ENCODE measurements at regions not wholly inside any gene's neighbourhood (a gene's known extent, or its start where the extent isn't known, plus 50 kb on each side); places are given as distances from the start of the nearest gene placed in this dataset.
"Not testable (repeated sequence)": the region's sequence is repeated elsewhere in the genome, so short reads cannot be mapped to it uniquely, and the experiment has no call there.

DNA sequence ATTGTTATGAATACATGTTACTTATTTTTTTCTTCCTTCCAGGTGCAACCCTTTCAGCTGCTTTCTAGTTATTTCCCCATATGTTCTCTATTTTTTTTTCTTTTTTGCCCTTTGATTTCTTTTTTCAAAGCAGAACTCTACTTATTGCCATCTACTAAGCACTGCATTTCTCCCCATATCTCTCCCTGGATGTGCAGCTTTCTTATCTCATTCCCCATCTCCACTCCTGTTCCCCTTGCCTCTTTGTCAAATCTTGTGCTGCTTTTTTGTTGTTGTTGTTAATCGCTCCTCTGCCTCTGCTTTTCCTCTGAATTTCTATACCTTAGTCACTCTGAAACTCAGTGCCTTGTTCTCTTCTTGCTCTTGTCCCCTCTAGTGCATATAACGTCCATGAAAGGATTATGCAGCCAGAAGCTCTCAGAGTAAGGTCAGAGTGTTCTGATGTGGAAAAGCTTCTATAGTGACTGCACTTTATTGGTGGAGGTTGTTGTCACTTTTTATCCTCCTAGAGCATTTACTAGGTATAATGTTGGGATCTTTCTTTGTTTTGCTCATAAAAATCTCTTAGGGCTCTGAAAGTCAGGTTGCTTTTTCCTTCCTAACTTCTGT is 51.1 kb upstream of the JADE1 start:
- DNase-seq (ENCODE audit: low read depth), result no peak

GRCh38 chr4:128757712-128758111 is 51.8 kb upstream of the JADE1 start:
- no peak for DNase-seq (ENCODE audit: low read depth)

GRCh38 chr4:128751354-128751753 is 58.1 kb upstream of the JADE1 start:
- no peak for DNase-seq (ENCODE audit: low read depth)

- DNase-seq (ENCODE audit: low read depth), result not testable (repeated sequence)
Observed at GRCh38 chr4:128741748-128742147, 67.8 kb upstream of the JADE1 start.

GRCh38 chr4:128737098-128737513 is 72.4 kb upstream of the JADE1 start:
- no peak for DNase-seq (ENCODE audit: low read depth)

DNA sequence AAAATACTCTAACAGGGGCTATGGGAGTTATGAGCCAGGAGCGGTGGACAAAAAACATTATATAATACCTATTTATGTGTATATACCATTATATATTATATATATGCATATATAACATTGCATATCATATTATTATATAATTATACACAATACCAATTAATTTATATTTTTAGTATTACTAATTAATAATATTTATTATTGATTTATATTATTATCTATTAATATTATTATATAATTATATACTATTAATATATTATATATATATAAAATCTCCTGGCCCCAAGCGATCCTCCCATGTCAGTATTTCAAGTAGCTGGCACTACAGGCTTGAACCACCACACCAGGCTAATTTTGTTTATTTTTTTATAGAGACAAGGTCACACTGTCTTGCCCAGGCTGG is 73.8 kb upstream of the JADE1 start:
- DNase-seq (ENCODE audit: low read depth), result no peak

DNA sequence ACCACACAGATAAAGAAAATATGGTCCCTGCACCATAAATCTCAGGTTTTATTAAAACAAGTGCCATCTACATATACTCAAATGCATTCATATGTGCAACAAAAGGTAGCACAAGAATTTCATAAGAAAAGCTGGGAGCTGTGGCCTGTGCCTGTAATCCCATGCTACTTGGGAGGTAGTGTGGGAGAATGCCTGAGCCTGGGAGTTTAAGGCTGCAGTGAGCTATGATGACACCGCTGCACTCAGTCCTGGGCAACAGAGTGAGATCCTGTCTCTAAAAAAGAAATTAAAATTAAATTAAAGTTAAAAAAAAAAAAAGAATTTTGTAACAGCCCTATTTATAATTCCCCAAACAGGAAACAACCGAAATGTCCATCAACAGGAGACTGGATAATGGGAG is 81.3 kb upstream of the JADE1 start:
- DNase-seq (ENCODE audit: low read depth), result no peak

- DNase-seq (ENCODE audit: low read depth), result no peak
Observed at GRCh38 chr4:128727658-128728057, 81.8 kb upstream of the JADE1 start.

DNA sequence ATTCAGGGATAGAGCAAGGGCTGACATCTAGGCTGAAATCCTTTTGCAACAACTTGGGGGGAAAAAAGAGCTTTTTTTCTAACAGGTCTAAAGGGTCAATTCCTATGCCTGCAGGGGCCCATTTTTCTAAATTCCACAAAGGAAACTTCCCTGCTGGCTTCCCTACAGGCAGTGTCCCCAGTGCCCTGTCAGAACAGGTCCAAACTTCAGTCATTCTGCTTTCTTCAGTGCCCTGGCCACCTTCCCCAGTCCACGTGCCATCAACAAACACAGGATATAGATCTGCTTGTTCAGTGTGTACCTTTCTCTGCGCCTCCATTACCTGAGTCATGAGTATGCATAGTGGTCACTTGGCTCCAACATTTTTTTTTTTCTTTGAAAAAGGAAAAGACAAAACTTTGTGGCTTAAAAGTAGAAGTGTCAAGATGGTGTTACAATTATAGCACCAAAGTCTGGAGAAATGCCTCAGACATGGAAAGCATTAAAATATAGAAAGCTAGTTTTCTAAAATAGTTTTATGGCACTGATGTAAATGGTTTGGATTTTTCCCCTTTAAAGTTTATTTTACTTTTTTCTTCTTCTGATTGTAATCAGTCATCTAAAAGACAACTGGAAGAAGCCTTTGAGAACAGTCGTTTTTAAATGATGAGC is 84.0 kb upstream of the JADE1 start:
- DNase-seq (ENCODE audit: low read depth), result no peak

- DNase-seq (ENCODE audit: low read depth), result no peak
Observed at GRCh38 chr4:128722911-128723310, 86.6 kb upstream of the JADE1 start.

DNA sequence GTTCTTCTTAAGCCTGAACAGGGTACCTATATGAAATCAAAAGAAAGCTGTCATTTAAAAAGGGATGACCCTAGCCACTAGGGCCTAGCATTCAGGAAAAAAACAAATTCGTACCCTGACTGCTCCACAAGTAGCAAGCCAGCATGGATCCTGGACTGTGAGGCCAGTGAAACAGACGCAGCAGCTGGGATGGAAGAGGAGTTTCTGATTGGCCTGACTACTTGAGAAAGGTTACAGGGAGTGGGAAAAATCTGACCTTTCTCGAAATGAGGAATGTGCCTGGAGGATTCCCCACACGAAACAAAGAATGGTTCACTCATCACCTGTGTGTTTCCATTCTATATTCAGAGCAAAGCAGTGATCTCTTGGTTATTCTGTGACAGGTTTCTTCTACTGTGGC is 87.6 kb upstream of the JADE1 start:
- DNase-seq (ENCODE audit: low read depth), result no peak

DNA sequence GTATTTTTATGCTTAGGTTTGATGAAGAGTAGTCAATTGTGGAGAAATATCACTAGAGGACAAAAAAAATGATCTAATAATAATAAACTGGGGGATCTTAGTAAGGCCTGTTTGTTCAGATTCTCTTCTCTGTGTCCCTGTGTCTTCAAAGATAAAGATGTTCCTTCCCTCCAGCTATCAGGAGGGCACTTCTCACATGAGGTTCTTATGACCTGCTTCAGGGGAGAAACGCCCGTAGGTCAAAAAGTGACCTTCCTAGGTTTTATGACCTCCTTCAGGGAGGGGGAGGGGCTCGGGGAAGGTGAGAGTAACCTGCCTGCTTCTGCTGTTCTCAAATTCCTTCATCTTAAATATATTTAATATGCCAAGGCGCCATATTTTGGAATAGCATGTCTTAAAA is 89.2 kb upstream of the JADE1 start:
- DNase-seq (ENCODE audit: low read depth), result no peak

DNA sequence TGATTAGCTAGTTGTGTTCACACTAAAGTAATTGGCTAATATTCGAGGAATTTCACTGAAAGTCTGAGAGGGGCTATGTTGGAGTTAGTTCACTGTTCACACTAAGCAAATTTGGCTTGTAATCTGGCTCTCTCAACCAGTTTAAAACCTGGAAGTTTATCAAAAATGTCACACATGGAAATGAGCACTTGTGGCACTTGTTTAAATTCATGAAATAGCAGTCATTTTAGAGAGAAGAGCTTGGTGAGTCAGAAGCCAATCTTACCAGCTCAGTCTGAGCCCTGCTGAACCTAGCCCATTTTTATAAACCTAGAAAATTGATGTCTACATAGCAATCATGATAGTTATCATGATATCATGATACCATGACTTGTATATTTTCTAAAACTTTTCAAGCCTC is 90.7 kb upstream of the JADE1 start:
- DNase-seq (ENCODE audit: low read depth), result no peak

- DNase-seq (ENCODE audit: low read depth), result no peak
Observed at GRCh38 chr4:128716338-128716737, 93.2 kb upstream of the JADE1 start.

DNA sequence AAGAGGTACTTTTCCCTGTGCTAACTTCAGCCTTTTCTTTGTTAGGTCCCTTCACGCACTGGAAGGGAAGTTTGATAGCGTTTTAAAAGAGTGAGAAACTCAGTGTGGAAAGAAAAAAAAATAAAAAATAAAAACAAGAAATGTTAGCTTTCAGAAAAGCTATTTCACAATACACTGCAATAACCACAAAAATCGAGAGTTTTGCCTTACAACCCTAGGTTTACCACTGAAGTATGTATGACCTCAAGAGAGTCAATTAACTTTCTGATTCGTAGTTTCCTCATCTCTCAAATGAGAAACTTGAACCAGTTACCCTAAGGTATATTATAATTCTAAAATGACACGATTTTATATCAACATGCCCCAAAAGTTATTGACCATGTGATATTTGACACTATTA is 93.9 kb upstream of the JADE1 start:
- no peak for DNase-seq (ENCODE audit: low read depth)

DNA sequence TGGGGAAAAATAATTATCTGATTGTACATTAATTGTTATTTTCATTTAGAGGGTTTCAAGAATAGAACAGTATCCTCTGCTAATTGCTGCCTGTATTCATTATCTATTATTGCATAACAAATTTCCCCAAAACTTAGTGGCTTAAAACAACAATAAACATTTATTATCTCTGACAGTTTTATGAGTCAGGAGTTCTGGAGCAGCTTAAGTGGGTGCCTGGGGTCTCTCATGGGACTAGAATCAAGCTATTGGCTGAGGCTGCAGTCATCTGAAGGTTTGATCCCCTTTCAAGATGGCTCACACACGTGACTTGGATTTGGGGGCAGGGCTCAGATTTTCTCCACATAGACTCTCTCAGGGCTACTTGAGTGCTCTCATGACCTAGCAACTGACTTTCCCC is 98.1 kb upstream of the JADE1 start:
- no peak for DNase-seq (ENCODE audit: low read depth)

- DNase-seq (ENCODE audit: low read depth), result no peak
Observed at GRCh38 chr4:128709268-128709667, 100.2 kb upstream of the JADE1 start.

- DNase-seq (ENCODE audit: low read depth), result no peak
Observed at GRCh38 chr4:128707864-128708263, 101.6 kb upstream of the JADE1 start.

GRCh38 chr4:128703948-128704347 is 105.6 kb upstream of the JADE1 start:
- no peak for DNase-seq (ENCODE audit: low read depth)

- no peak for DNase-seq (ENCODE audit: low read depth)
Observed at GRCh38 chr4:128700659-128701350, 108.7 kb upstream of the JADE1 start.

GRCh38 chr4:128698386-128698785 is 111.1 kb upstream of the JADE1 start:
- DNase-seq (ENCODE audit: low read depth), result no peak

- DNase-seq (ENCODE audit: low read depth), result no peak
Observed at GRCh38 chr4:128697323-128697722, 112.2 kb upstream of the JADE1 start.

- DNase-seq (ENCODE audit: low read depth), result no peak
Observed at GRCh38 chr4:128690011-128690410, 119.5 kb upstream of the JADE1 start.
